CD14-positive monocyte (primary cell): ENCODE measurements at regions not wholly inside any gene's neighbourhood (a gene's known extent, or its start where the extent isn't known, plus 50 kb on each side); places are given as distances from the start of the nearest gene placed in this dataset.

ENCODE experiments used
- DNase-seq, 3 donors: peaks; one replicate each; pipeline ENCODE4 v3.0.0-alpha.2; 2011 to 2022
- H2AFZ ChIP-seq: 2 replicates; pipeline ENCODE4 v1.6.0; 2012; ENCODE audit warnings: mild to moderate bottlenecking, low read depth, low read length, inconsistent platforms; ENCODE audit not compliant: insufficient read depth, poor library complexity, severe bottlenecking
- H3K27ac ChIP-seq, 2 donors: 1 replicate in 1 of 2; 2 replicates in 1 of 2; pipeline ENCODE4 v1.5.1; 2012 to 2013; ENCODE audit warnings: low read length in 2 of 2, control low read depth in 1 of 2, inconsistent platforms in 1 of 2, low read depth in 1 of 2, mild to moderate bottlenecking in 1 of 2
- H3K27me3 ChIP-seq, 2 donors: one replicate each; pipeline versions ENCODE4 v1.6.0 to v1.6.1; 2011 to 2013; ENCODE audit warnings: low read length in 2 of 2; ENCODE audit not compliant: control insufficient read depth in 2 of 2, insufficient read depth in 2 of 2
- H3K36me3 ChIP-seq, 2 donors: replicated peaks in 1 of 2; 1 replicate in 1 of 2; 2 replicates in 1 of 2; pipeline versions ENCODE4 v1.5.1 to v1.6.1; 2012 to 2013; ENCODE audit warnings: low read length in 2 of 2, control low read depth in 1 of 2, inconsistent platforms in 1 of 2, mild to moderate bottlenecking in 1 of 2; ENCODE audit not compliant: insufficient read depth in 2 of 2, control insufficient read depth in 1 of 2
- H3K4me1 ChIP-seq, 2 donors: 1 replicate in 1 of 2; 2 replicates in 1 of 2; pipeline versions ENCODE4 v1.5.1 to v1.6.1; 2012 to 2013; ENCODE audit warnings: low read length in 2 of 2, control low read depth in 1 of 2, inconsistent platforms in 1 of 2, mild to moderate bottlenecking in 1 of 2, moderate library complexity in 1 of 2; ENCODE audit not compliant: insufficient read depth in 2 of 2, control insufficient read depth in 1 of 2
- H3K4me2 ChIP-seq: replicated peaks from 2 replicates; pipeline ENCODE3; 2012; ENCODE audit warnings: low read length, moderate library complexity, mild to moderate bottlenecking; ENCODE audit not compliant: poor library complexity, severe bottlenecking; ENCODE audit errors: extremely low read depth
- H3K4me3 ChIP-seq, 3 experiments: fragments of 200-600 bp in 1 of 3; sonication (generic) in 1 of 3; replicated peaks in 1 of 3; 1 replicate in 2 of 3; 2 replicates in 1 of 3; pipeline ENCODE4 v1.5.1; 2011 to 2013; ENCODE audit warnings: low read length in 3 of 3, mild to moderate bottlenecking in 3 of 3, control low read depth in 2 of 3, low read depth in 2 of 3, inconsistent platforms in 1 of 3, moderate library complexity in 1 of 3
- H3K79me2 ChIP-seq: 2 replicates; pipeline ENCODE4 v1.6.0; 2012; ENCODE audit warnings: mild to moderate bottlenecking, control low read depth, inconsistent platforms, low read length, moderate library complexity; ENCODE audit not compliant: insufficient read depth
- H3K9ac ChIP-seq: 2 replicates; pipeline ENCODE4 v1.6.0; 2017; ENCODE audit warnings: low read length, mild to moderate bottlenecking; ENCODE audit not compliant: insufficient read depth, poor library complexity, severe bottlenecking
- H3K9me3 ChIP-seq, 2 donors: replicated peaks in 1 of 2; 1 replicate in 1 of 2; 2 replicates in 1 of 2; pipeline versions ENCODE4 v1.5.1 to v1.6.1; 2012 to 2013; ENCODE audit warnings: low read length in 2 of 2, control low read depth in 1 of 2; ENCODE audit not compliant: control insufficient read depth in 1 of 2, insufficient read depth in 1 of 2
- H4K20me1 ChIP-seq: 2 replicates; pipeline ENCODE4 v1.6.0; 2012; ENCODE audit warnings: mild to moderate bottlenecking, low read length, control low read depth, moderate library complexity; ENCODE audit not compliant: insufficient read depth
- H3K27ac Mint-ChIP-seq, 7 donors: one replicate each; pipeline ENCODE4 v1.8.0; 2020; ENCODE audit warnings: mild to moderate bottlenecking in 7 of 7, mixed read lengths in 7 of 7, moderate library complexity in 6 of 7, inconsistent platforms in 2 of 7
- H3K27me3 Mint-ChIP-seq, 3 donors: one replicate each; pipeline ENCODE4 v1.8.0; 2021 to 2022; ENCODE audit warnings: low read depth in 3 of 3, mild to moderate bottlenecking in 3 of 3, mixed read lengths in 3 of 3, moderate library complexity in 3 of 3, inconsistent platforms in 1 of 3
- H3K36me3 Mint-ChIP-seq, 2 donors: one replicate each; pipeline ENCODE4 v1.8.0; 2020; ENCODE audit warnings: mixed read lengths in 2 of 2, inconsistent platforms in 1 of 2, mild to moderate bottlenecking in 1 of 2
- H3K4me1 Mint-ChIP-seq: one replicate; pipeline ENCODE4 v1.8.0; 2020; ENCODE audit warnings: mild to moderate bottlenecking, mixed read lengths
- H3K4me3 Mint-ChIP-seq, 2 donors: one replicate each; pipeline ENCODE4 v1.8.0; 2020; ENCODE audit warnings: mild to moderate bottlenecking in 2 of 2, mixed read lengths in 2 of 2, moderate library complexity in 1 of 2
- H3K9me3 Mint-ChIP-seq, 7 donors: one replicate each; pipeline ENCODE4 v1.8.0; 2020 to 2022; ENCODE audit warnings: mixed read lengths in 7 of 7, mild to moderate bottlenecking in 6 of 7, moderate library complexity in 6 of 7, inconsistent platforms in 2 of 7
- WGBS: methylation state at CpG from one replicate; pipeline ENCODE4 v1.1.5; 2013; ENCODE audit warnings: missing lambda C conversion rate; ENCODE audit not compliant: insufficient coverage; 5-methylcytosine and 5-hydroxymethylcytosine counted together
- intact Hi-C, 2 donors: fragments of 100-400 bp; cut with micrococcal nuclease; formaldehyde crosslinking; loops; one replicate each; pipeline versions ENCODE4 v1.15.0 to v1.15.1; 2023
- TF ChIP-seq, protein P1 (sequence below): fragments of 200-600 bp; IDR thresholded peaks from one replicate; pipeline ENCODE4 v1.8.0; 2022; ENCODE audit warnings: antibody characterized with exemption, mild to moderate bottlenecking

- Mint-ChIP-seq H3K27ac (no peak overlapping the region), H3K4me1 (peaks cover 7% of the 10 kb centered on the region), H3K4me3 (no peak overlapping the region), H3K9me3 (no peaks in the 10 kb centered on the region), H3K36me3 (no peaks in the 10 kb centered on the region), H3K27me3 (peaks cover 0 to 3% (median 3%) of the 10 kb centered on the region in 3 donors)
- H3K36me3 ChIP-seq: no peaks in the 10 kb centered on the region
- peaks cover 3 to 6% of the 10 kb centered on the region in 2 donors for H3K4me1 ChIP-seq
- no peak overlapping the region for H3K27ac ChIP-seq
- no peaks in the 10 kb centered on the region for H3K27me3 ChIP-seq
- H3K4me3 ChIP-seq: no peak overlapping the region
- no peak overlapping the region for H3K9ac ChIP-seq
- no peaks in the 10 kb centered on the region for H3K9me3 ChIP-seq
- TF ChIP-seq, protein P1, sequence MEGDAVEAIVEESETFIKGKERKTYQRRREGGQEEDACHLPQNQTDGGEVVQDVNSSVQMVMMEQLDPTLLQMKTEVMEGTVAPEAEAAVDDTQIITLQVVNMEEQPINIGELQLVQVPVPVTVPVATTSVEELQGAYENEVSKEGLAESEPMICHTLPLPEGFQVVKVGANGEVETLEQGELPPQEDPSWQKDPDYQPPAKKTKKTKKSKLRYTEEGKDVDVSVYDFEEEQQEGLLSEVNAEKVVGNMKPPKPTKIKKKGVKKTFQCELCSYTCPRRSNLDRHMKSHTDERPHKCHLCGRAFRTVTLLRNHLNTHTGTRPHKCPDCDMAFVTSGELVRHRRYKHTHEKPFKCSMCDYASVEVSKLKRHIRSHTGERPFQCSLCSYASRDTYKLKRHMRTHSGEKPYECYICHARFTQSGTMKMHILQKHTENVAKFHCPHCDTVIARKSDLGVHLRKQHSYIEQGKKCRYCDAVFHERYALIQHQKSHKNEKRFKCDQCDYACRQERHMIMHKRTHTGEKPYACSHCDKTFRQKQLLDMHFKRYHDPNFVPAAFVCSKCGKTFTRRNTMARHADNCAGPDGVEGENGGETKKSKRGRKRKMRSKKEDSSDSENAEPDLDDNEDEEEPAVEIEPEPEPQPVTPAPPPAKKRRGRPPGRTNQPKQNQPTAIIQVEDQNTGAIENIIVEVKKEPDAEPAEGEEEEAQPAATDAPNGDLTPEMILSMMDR: no peak
- intact Hi-C loops: no loop called here
- no peak for DNase-seq
- 95% methylated on average over 8 of the region's 10 CpGs for WGBS
- H3K79me2 ChIP-seq: no peaks in the 10 kb centered on the region
- H3K4me2 ChIP-seq: no peak overlapping the region
- H2AFZ ChIP-seq: no peak overlapping the region
- H4K20me1 ChIP-seq: no peaks in the 10 kb centered on the region
Measured at GRCh38 chr11:70636659-70637058, 238.3 kb downstream of the CTTN start.

GRCh38 chr11:70637186-70637800, 239.0 kb downstream of the CTTN start:
- Histone ChIP-seq H3K4me3 (no peak overlapping the region), H2AFZ (no peak overlapping the region), H3K79me2 (no peaks in the 10 kb centered on the region), H4K20me1 (no peaks in the 10 kb centered on the region), H3K36me3 (no peaks in the 10 kb centered on the region), H3K4me1 (peaks cover 5 to 7% of the 10 kb centered on the region in 2 donors), H3K27ac (no peak overlapping the region), H3K4me2 (no peak overlapping the region), H3K9ac (no peak overlapping the region), H3K9me3 (no peaks in the 10 kb centered on the region), H3K27me3 (no peaks in the 10 kb centered on the region)
- TF ChIP-seq, protein P1: no peak
- DNase-seq: no peak
- intact Hi-C loops: no loop called here
- peaks cover 9% of the 10 kb centered on the region for H3K4me1 Mint-ChIP-seq
- no peaks in the 10 kb centered on the region for H3K9me3 Mint-ChIP-seq
- H3K4me3 Mint-ChIP-seq: no peak overlapping the region
- peaks cover 0 to 3% (median 3%) of the 10 kb centered on the region in 3 donors for H3K27me3 Mint-ChIP-seq
- no peaks in the 10 kb centered on the region for H3K36me3 Mint-ChIP-seq
- H3K27ac Mint-ChIP-seq: no peak overlapping the region
- 89% methylated on average over 10 of the region's 16 CpGs for WGBS
